ACHN (cell line): ENCODE measurements at regions not wholly inside any gene's neighbourhood (a gene's known extent, or its start where the extent isn't known, plus 50 kb on each side); places are given as distances from the start of the nearest gene placed in this dataset.

Source experiments
- DNase-seq: peaks from one replicate; pipeline ENCODE4 v3.0.0-alpha.2; 2015
- in situ Hi-C: cut with HindIII; loops from 2 replicates; pipeline ENCODE4 v1.10.0; 2017; ENCODE audit warnings: low sequenced_read_pairs, low pct_ligation_motif_present, low pct_unique_long_range_greater_than_20kb

GRCh38 chr3:124556636-124557035, 173.6 kb upstream of the UMPS start:
- in situ Hi-C loops: no loop called here
- DNase-seq: no peak

- in situ Hi-C loops: no loop called here
- no peak for DNase-seq
Observed at GRCh38 chr3:124557433-124558232, 172.6 kb upstream of the UMPS start.

- peak; percentile 82 for DNase-seq
- in situ Hi-C loops: no loop called here
Observed at GRCh38 chr3:124558991-124559845, 171.0 kb upstream of the UMPS start.

GRCh38 chr3:124559846-124560574, 170.2 kb upstream of the UMPS start:
- peak; percentile 77 for DNase-seq
- in situ Hi-C loops: no loop called here

- in situ Hi-C loops: no loop called here
- DNase-seq: no peak
Observed at GRCh38 chr3:124560666-124561215, 169.5 kb upstream of the UMPS start.

- in situ Hi-C loops: no loop called here
Observed at GRCh38 chr3:124562769-124563168, 167.5 kb upstream of the UMPS start.

GRCh38 chr3:124563376-124563775, 166.9 kb upstream of the UMPS start:
- in situ Hi-C loops: no loop called here
- no peak for DNase-seq

More at GRCh38 chr3:124562769-124563168, 167.5 kb upstream of the UMPS start:
- DNase-seq: no peak

- in situ Hi-C loops: no loop called here
- DNase-seq: peak; percentile 70
Observed at GRCh38 chr3:124565013-124565412, 165.2 kb upstream of the UMPS start.

- in situ Hi-C loops: no loop called here
Observed at GRCh38 chr3:124565551-124565950, 164.7 kb upstream of the UMPS start.

GRCh38 chr3:124566701-124567100, 163.6 kb upstream of the UMPS start:
- no peak for DNase-seq
- in situ Hi-C loops: no loop called here

More at GRCh38 chr3:124565551-124565950, 164.7 kb upstream of the UMPS start:
- DNase-seq: no peak

GRCh38 chr3:124567179-124567578, 163.1 kb upstream of the UMPS start:
- no peak for DNase-seq
- in situ Hi-C loops: no loop called here

GRCh38 chr3:124569761-124570160, 160.5 kb upstream of the UMPS start:
- in situ Hi-C loops: no loop called here
- DNase-seq: no peak

- in situ Hi-C loops: no loop called here
Observed at GRCh38 chr3:124570232-124570631, 160.0 kb upstream of the UMPS start.

GRCh38 chr3:124572851-124573405, 157.3 kb upstream of the UMPS start:
- in situ Hi-C loops: no loop called here
- DNase-seq: no peak

More at GRCh38 chr3:124570232-124570631, 160.0 kb upstream of the UMPS start:
- DNase-seq: no peak

- in situ Hi-C loops: no loop called here
- no peak for DNase-seq
Observed at GRCh38 chr3:124574012-124574411, 156.2 kb upstream of the UMPS start.

GRCh38 chr3:124576565-124577493, 153.4 kb upstream of the UMPS start:
- DNase-seq: no peak
- in situ Hi-C loops: no loop called here

- in situ Hi-C loops: no loop called here
- no peak for DNase-seq
Observed at GRCh38 chr3:124577494-124578167, 152.6 kb upstream of the UMPS start.
